Activated CD4-positive, alpha-beta memory T cell treated with anti-CD3 and anti-CD28 coated beads, Interleukin-2, amount 10 ng/mL, durations not matched to agents 7 days and 5 days (primary cell): ENCODE measurements at regions not wholly inside any gene's neighbourhood (a gene's known extent, or its start where the extent isn't known, plus 50 kb on each side); places are given as distances from the start of the nearest gene placed in this dataset.
"Not testable (repeated sequence)": the region's sequence is repeated elsewhere in the genome, so short reads cannot be mapped to it uniquely, and the experiment has no call there.

Experiments used
- CTCF ChIA-PET: fragments of 350-600 bp; sonication (Branson Sonifier 250); formaldehyde crosslinking; loops from one replicate; lab custom pipeline; 2021; ENCODE audit warnings: antibody characterized with exemption, inconsistent platforms; lab: Charles Lee
- POLR2A ChIA-PET: fragments of 350-600 bp; sonication (Branson Sonifier 250); formaldehyde crosslinking; loops from one replicate; lab custom pipeline; 2021; ENCODE audit warnings: antibody characterized with exemption; lab: Charles Lee
- DNase-seq: peaks from one replicate; pipeline ENCODE4 v3.0.0-alpha.2; 2020
- H3K27ac Mint-ChIP-seq: one replicate; pipeline ENCODE4 v1.8.0; 2021; ENCODE audit warnings: mild to moderate bottlenecking, mixed read lengths
- H3K27me3 Mint-ChIP-seq: one replicate; pipeline ENCODE4 v1.8.0; 2021; ENCODE audit warnings: mixed read lengths
- H3K36me3 Mint-ChIP-seq: one replicate; pipeline ENCODE4 v1.8.0; 2021; ENCODE audit warnings: low read depth, mixed read lengths
- H3K4me1 Mint-ChIP-seq: one replicate; pipeline ENCODE4 v1.8.0; 2021; ENCODE audit warnings: mixed read lengths
- H3K4me3 Mint-ChIP-seq: one replicate; pipeline ENCODE4 v1.8.0; 2021; ENCODE audit warnings: mild to moderate bottlenecking, mixed read lengths
- H3K9me3 Mint-ChIP-seq: one replicate; pipeline ENCODE4 v1.8.0; 2021; ENCODE audit warnings: mixed read lengths

DNA sequence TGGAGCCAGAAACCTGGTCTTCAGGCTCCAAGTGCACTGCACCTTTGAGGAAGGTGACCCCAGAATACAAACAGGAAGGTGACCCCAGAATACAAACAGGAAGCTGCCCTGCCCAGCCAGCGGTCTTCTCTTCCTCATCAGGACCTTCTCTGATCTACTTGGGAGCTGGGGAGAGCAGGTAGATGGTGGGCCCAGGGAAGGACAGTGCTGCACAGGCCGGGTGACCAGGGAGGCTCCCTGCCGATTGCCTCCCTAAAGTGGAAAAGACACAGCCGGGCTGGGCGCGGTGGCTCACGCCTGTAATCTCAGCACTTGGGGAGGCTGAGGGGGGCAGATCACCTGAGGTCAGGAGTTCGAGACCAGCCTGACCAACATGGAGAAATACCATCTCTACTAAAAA lies 151.8 kb upstream of the CHST15 start:
- POLR2A ChIA-PET = no interaction called here
- Mint-ChIP-seq H3K27ac (no peak overlapping the region), H3K4me3 (no peak overlapping the region), H3K4me1 (no peaks in the 10 kb centered on the region), H3K9me3 (no peaks in the 10 kb centered on the region), H3K36me3 (no peaks in the 10 kb centered on the region), H3K27me3 (no peaks in the 10 kb centered on the region)
- DNase-seq = no peak
- CTCF ChIA-PET = no interaction called here

GRCh38 chr10:124244256-124244877 lies 151.0 kb upstream of the CHST15 start:
- DNase-seq = no peak
- ChIA-PET CTCF (no interaction called here), POLR2A (no interaction called here)
- Mint-ChIP-seq H3K36me3 (no peaks in the 10 kb centered on the region), H3K4me1 (no peaks in the 10 kb centered on the region), H3K4me3 (no peak overlapping the region), H3K27ac (no peak overlapping the region), H3K27me3 (no peaks in the 10 kb centered on the region), H3K9me3 (no peaks in the 10 kb centered on the region)

DNA sequence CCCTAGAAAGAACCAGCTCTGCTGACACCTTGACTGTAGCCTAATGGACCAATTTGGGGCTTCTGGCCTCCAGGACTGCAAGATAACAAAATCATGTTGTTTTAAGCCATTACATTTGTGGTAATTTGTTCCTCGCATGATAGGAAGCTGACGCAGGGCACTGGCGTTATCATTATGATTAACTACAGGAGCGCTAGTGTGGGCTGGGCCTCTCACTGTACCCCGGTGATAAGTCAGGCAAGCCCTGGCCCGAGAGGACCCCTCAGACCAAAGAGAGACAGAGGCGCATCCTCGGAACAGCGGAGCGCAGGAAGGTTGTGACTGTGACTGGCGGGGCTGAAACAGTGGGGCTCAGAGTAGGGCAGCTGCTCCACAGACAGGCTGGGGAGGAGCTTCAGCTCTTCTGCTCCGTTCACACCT lies 150.3 kb upstream of the CHST15 start:
- Mint-ChIP-seq H3K4me3 (no peak overlapping the region), H3K4me1 (no peaks in the 10 kb centered on the region), H3K27ac (no peak overlapping the region), H3K27me3 (no peaks in the 10 kb centered on the region), H3K36me3 (no peaks in the 10 kb centered on the region), H3K9me3 (no peaks in the 10 kb centered on the region)
- CTCF ChIA-PET = no interaction called here
- DNase-seq = no peak
- POLR2A ChIA-PET = no interaction called here

GRCh38 chr10:124242791-124243190 lies 149.4 kb upstream of the CHST15 start:
- H3K9me3 Mint-ChIP-seq = no peaks in the 10 kb centered on the region
- H3K27ac Mint-ChIP-seq = no peak overlapping the region
- no peaks in the 10 kb centered on the region for H3K27me3 Mint-ChIP-seq
- no peaks in the 10 kb centered on the region for H3K36me3 Mint-ChIP-seq
- DNase-seq = no peak
- no peaks in the 10 kb centered on the region for H3K4me1 Mint-ChIP-seq
- no peak overlapping the region for H3K4me3 Mint-ChIP-seq
- ChIA-PET POLR2A (no interaction called here), CTCF (no interaction called here)

GRCh38 chr10:124242365-124242764 lies 149.0 kb upstream of the CHST15 start:
- CTCF ChIA-PET = no interaction called here
- Mint-ChIP-seq H3K9me3 (no peaks in the 10 kb centered on the region), H3K27ac (no peak overlapping the region), H3K4me1 (no peaks in the 10 kb centered on the region), H3K4me3 (no peak overlapping the region), H3K27me3 (no peaks in the 10 kb centered on the region), H3K36me3 (no peaks in the 10 kb centered on the region)
- no peak for DNase-seq
- POLR2A ChIA-PET = no interaction called here

DNA sequence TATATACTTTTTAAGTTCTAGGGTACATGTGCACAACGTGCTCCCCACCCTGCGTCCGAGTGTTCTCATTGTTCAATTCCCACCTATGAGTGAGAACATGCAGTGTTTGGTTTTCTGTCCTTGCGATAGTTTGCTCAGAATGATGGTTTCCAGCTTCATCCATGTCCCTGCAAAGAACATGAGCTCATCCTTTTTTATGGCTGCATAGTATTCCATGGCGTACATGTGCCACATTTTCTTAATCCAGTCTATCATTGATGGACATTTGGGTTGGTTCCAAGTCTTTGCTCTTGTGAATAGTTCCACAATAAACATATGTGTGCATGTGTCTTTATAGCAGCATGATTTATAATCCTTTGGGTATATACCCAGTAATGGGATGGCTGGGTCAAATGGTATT lies 148.1 kb upstream of the CHST15 start:
- H3K4me3 Mint-ChIP-seq, H3K36me3 Mint-ChIP-seq, H3K27me3 Mint-ChIP-seq, DNase-seq, H3K4me1 Mint-ChIP-seq, POLR2A ChIA-PET, H3K27ac Mint-ChIP-seq, H3K9me3 Mint-ChIP-seq: not testable (repeated sequence)
- CTCF ChIA-PET = interaction anchor here (0.8 kb wide), 1 partner anchor 10 kb away, joined by 3 read pairs; no protein-coding TSS in a partner anchor

DNA sequence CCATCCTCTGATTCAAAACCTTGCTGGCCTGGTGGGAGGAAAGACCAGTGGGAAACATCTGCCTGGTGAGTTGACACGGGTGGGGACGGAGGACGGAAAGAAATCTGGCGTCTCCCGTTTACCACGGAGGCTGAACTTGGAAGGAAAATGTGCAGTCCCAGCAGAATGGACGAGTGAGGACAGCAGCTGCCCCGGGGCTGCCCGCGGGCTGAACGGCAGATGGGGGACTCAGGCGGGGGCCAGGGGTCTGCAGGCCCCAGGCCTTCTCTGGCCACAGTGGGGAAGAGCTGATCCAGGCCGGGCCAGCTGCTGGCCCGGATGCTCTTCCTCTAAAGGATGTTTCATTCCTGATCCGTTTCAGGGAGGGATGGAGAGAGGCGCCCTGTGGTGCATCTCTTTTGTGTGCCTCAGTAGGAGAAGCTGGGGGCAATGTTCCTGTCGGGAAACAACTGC lies 147.5 kb upstream of the CHST15 start:
- POLR2A ChIA-PET = no interaction called here
- Mint-ChIP-seq H3K4me3 (no peak overlapping the region), H3K27me3 (no peaks in the 10 kb centered on the region), H3K9me3 (no peaks in the 10 kb centered on the region), H3K36me3 (no peaks in the 10 kb centered on the region), H3K27ac (no peak overlapping the region), H3K4me1 (no peaks in the 10 kb centered on the region)
- no peak for DNase-seq
- CTCF ChIA-PET = interaction anchor here (0.8 kb wide), 1 partner anchor 11 kb away, joined by 3 read pairs; no protein-coding TSS in a partner anchor

- Mint-ChIP-seq H3K27me3 (no peaks in the 10 kb centered on the region), H3K4me3 (no peak overlapping the region), H3K9me3 (no peaks in the 10 kb centered on the region), H3K27ac (no peak overlapping the region), H3K36me3 (no peaks in the 10 kb centered on the region), H3K4me1 (no peaks in the 10 kb centered on the region)
- POLR2A ChIA-PET = no interaction called here
- CTCF ChIA-PET = no interaction called here
- DNase-seq = no peak
Observed at GRCh38 chr10:124239696-124240095, 146.3 kb upstream of the CHST15 start.

GRCh38 chr10:124239134-124239533 lies 145.7 kb upstream of the CHST15 start:
- Mint-ChIP-seq H3K27me3 (no peaks in the 10 kb centered on the region), H3K27ac (no peak overlapping the region), H3K9me3 (no peaks in the 10 kb centered on the region), H3K36me3 (no peaks in the 10 kb centered on the region), H3K4me3 (no peak overlapping the region), H3K4me1 (no peaks in the 10 kb centered on the region)
- CTCF ChIA-PET = interaction anchor here (0.8 kb wide), 1 partner anchor 150 kb away, joined by 3 read pairs; no protein-coding TSS in a partner anchor
- POLR2A ChIA-PET = no interaction called here
- no peak for DNase-seq

- CTCF ChIA-PET = interaction anchor here (0.8 kb wide), 2 partner anchors 13 to 151 kb away, joined by 3 read pairs; no protein-coding TSS in a partner anchor
- POLR2A ChIA-PET = no interaction called here
- no peaks in the 10 kb centered on the region for H3K4me1 Mint-ChIP-seq
- no peak for DNase-seq
- H3K9me3 Mint-ChIP-seq = no peaks in the 10 kb centered on the region
- H3K36me3 Mint-ChIP-seq = no peaks in the 10 kb centered on the region
- H3K27ac Mint-ChIP-seq = no peak overlapping the region
- H3K4me3 Mint-ChIP-seq = no peak overlapping the region
- no peaks in the 10 kb centered on the region for H3K27me3 Mint-ChIP-seq
Observed at GRCh38 chr10:124238367-124238766, 145.0 kb upstream of the CHST15 start.

DNA sequence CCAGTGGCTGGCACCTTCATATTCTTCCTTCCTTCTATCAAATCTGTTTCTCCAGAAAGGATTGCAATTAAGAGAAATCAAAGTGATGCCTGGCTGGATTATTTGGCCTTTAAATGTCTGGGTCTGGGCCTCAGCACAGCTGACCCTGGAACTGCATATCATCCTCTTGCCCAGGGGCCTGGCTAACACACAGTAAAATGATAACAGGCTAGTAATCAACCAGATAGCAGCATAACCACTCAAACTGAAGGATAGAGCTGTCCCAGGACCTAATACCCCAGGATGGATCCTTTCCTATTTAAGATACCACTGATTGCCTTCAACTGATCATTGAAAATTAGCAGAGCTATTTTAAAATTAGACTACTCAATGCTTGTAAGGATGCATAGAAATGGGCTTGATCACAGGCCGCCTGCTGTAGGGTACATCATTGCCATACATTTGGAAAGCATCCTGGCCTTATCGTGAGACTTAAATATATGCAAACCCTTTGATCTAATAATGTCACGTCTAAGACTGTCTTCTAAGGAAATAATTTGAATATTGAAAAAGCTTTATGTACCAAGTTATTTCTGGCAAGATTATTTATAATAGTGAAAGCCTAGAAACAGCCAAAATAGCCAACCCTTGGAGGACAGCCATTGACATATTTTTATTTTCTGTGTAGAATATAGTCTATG lies 144.0 kb upstream of the CHST15 start:
- CTCF ChIA-PET = no interaction called here
- H3K27ac Mint-ChIP-seq = no peak overlapping the region
- DNase-seq = no peak
- no peaks in the 10 kb centered on the region for H3K9me3 Mint-ChIP-seq
- no peaks in the 10 kb centered on the region for H3K27me3 Mint-ChIP-seq
- no peaks in the 10 kb centered on the region for H3K36me3 Mint-ChIP-seq
- POLR2A ChIA-PET = no interaction called here
- H3K4me1 Mint-ChIP-seq = no peaks in the 10 kb centered on the region
- no peak overlapping the region for H3K4me3 Mint-ChIP-seq

DNA sequence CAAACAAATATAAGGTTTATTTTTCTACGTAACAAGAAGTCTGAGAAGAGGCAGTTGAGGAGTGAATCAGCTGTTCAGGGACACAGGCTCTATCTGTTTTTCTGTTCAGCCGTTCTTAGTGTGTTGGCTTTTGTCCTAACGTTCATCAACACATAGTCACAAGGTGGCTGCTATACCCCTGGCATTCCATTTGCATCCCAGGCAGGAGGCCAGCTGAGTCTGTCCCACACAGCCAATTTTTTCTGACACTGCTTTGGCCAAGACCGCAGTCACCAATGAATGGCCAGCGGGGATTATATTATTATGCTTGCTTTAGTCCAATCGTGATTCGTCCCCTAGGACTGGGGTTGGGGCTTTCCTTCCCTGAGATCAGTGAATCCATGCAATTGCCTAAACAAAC lies 143.4 kb upstream of the CHST15 start:
- Mint-ChIP-seq H3K36me3 (no peaks in the 10 kb centered on the region), H3K27ac (no peak overlapping the region), H3K9me3 (no peaks in the 10 kb centered on the region), H3K27me3 (no peaks in the 10 kb centered on the region), H3K4me3 (no peak overlapping the region), H3K4me1 (no peaks in the 10 kb centered on the region)
- POLR2A ChIA-PET = no interaction called here
- DNase-seq = no peak
- CTCF ChIA-PET = no interaction called here

GRCh38 chr10:124236136-124236535 lies 142.7 kb upstream of the CHST15 start:
- no peaks in the 10 kb centered on the region for H3K36me3 Mint-ChIP-seq
- no peak overlapping the region for H3K27ac Mint-ChIP-seq
- ChIA-PET CTCF (no interaction called here), POLR2A (no interaction called here)
- no peak overlapping the region for H3K4me3 Mint-ChIP-seq
- no peaks in the 10 kb centered on the region for H3K27me3 Mint-ChIP-seq
- peaks cover under 1% of the 10 kb centered on the region for H3K9me3 Mint-ChIP-seq
- DNase-seq = no peak
- no peaks in the 10 kb centered on the region for H3K4me1 Mint-ChIP-seq

GRCh38 chr10:124235232-124235631 lies 141.8 kb upstream of the CHST15 start:
- Mint-ChIP-seq H3K27ac (no peak overlapping the region), H3K36me3 (peaks cover 8% of the 10 kb centered on the region)

More at GRCh38 chr10:124235232-124235631, 141.8 kb upstream of the CHST15 start:
- no peak for DNase-seq
- CTCF ChIA-PET = interaction anchor here (1.1 kb wide), 1 partner anchor 168 kb away, joined by 3 read pairs; no protein-coding TSS in a partner anchor
- POLR2A ChIA-PET = no interaction called here
- peaks cover 9% of the 10 kb centered on the region for H3K9me3 Mint-ChIP-seq
- no peaks in the 10 kb centered on the region for H3K27me3 Mint-ChIP-seq
- no peaks in the 10 kb centered on the region for H3K4me1 Mint-ChIP-seq
- no peak overlapping the region for H3K4me3 Mint-ChIP-seq
